Activated T-cell treated with anti-CD3 and anti-CD28 coated beads, Interleukin-2, amount 50 U/mL, for 72 hours (primary cell): ENCODE measurements at regions not wholly inside any gene's neighbourhood (a gene's known extent, or its start where the extent isn't known, plus 50 kb on each side); places are given as distances from the start of the nearest gene placed in this dataset.

Source experiments
- ATAC-seq, 2 donors: fragments of 150-1000 bp; cut with Tn5 transposase; replicated peaks in 1 of 2; 2 replicates each; pipeline ENCODE4 v1.10.0; 2021; ENCODE audit warnings: moderate library complexity in 2 of 2, mild to moderate bottlenecking in 1 of 2
- DNase-seq, 2 donors: peaks; one replicate each; pipeline ENCODE4 v3.0.0; 2021 to 2022; ENCODE audit warnings: mixed read lengths in 1 of 2
- H3K27ac Mint-ChIP-seq: one replicate; pipeline ENCODE4 v1.8.0; 2022; ENCODE audit warnings: mild to moderate bottlenecking, moderate library complexity, mixed read lengths
- H3K27me3 Mint-ChIP-seq: one replicate; pipeline ENCODE4 v1.8.0; 2022; ENCODE audit warnings: low read depth, mixed read lengths
- H3K36me3 Mint-ChIP-seq, 2 donors: one replicate each; pipeline ENCODE4 v1.8.0; 2022; ENCODE audit warnings: mixed read lengths in 2 of 2, mild to moderate bottlenecking in 1 of 2; ENCODE audit not compliant: insufficient read depth in 2 of 2
- H3K4me1 Mint-ChIP-seq: one replicate; pipeline ENCODE4 v1.8.0; 2022; ENCODE audit warnings: low read depth, mixed read lengths
- H3K4me3 Mint-ChIP-seq, 2 donors: one replicate each; pipeline ENCODE4 v1.8.0; 2022; ENCODE audit warnings: mild to moderate bottlenecking in 2 of 2, mixed read lengths in 2 of 2, moderate library complexity in 2 of 2
- H3K9me3 Mint-ChIP-seq, 2 donors: one replicate each; pipeline ENCODE4 v1.8.0; 2022; ENCODE audit warnings: mixed read lengths in 2 of 2

GRCh38 chr4:30783751-30784150 is 63.6 kb downstream of the PCDH7 start:
- ATAC-seq: no peak
- no peaks in the 10 kb centered on the region for H3K4me1 Mint-ChIP-seq
- H3K9me3 Mint-ChIP-seq: peaks cover 0 to 3% of the 10 kb centered on the region in 2 donors
- no peak overlapping the region for H3K4me3 Mint-ChIP-seq
- H3K27ac Mint-ChIP-seq: no peak overlapping the region
- H3K27me3 Mint-ChIP-seq: no peaks in the 10 kb centered on the region
- no peak for DNase-seq
- peaks cover 0 to 1% of the 10 kb centered on the region in 2 donors for H3K36me3 Mint-ChIP-seq

GRCh38 chr4:30789219-30789671 is 69.1 kb downstream of the PCDH7 start:
- no peak for DNase-seq
- Mint-ChIP-seq H3K4me1 (no peaks in the 10 kb centered on the region), H3K36me3 (no peaks in the 10 kb centered on the region), H3K4me3 (no peak overlapping the region), H3K27ac (no peak overlapping the region), H3K27me3 (no peaks in the 10 kb centered on the region), H3K9me3 (peaks cover 0 to 2% of the 10 kb centered on the region in 2 donors)
- no peak for ATAC-seq

GRCh38 chr4:30790123-30790522 is 70.0 kb downstream of the PCDH7 start:
- Mint-ChIP-seq H3K36me3 (no peaks in the 10 kb centered on the region), H3K4me1 (no peaks in the 10 kb centered on the region), H3K9me3 (peaks cover 0 to 2% of the 10 kb centered on the region in 2 donors), H3K4me3 (no peak overlapping the region), H3K27me3 (no peaks in the 10 kb centered on the region), H3K27ac (no peak overlapping the region)
- ATAC-seq (no peak), DNase-seq (no peak)

GRCh38 chr4:30790998-30791397 is 70.8 kb downstream of the PCDH7 start:
- no peak for DNase-seq
- H3K9me3 Mint-ChIP-seq: peaks cover 0 to 2% of the 10 kb centered on the region in 2 donors
- H3K27ac Mint-ChIP-seq: no peak overlapping the region
- no peak overlapping the region for H3K4me3 Mint-ChIP-seq
- no peak for ATAC-seq
- no peaks in the 10 kb centered on the region for H3K36me3 Mint-ChIP-seq
- no peaks in the 10 kb centered on the region for H3K4me1 Mint-ChIP-seq
- H3K27me3 Mint-ChIP-seq: no peaks in the 10 kb centered on the region

- Mint-ChIP-seq H3K27me3 (no peaks in the 10 kb centered on the region), H3K27ac (no peak overlapping the region), H3K9me3 (peaks cover 0 to 2% of the 10 kb centered on the region in 2 donors), H3K4me3 (no peak overlapping the region), H3K4me1 (no peaks in the 10 kb centered on the region), H3K36me3 (no peaks in the 10 kb centered on the region)
- ATAC-seq (no peak), DNase-seq (no peak)
These were observed 72.4 kb downstream of the PCDH7 start for GRCh38 chr4:30792601-30793000.

GRCh38 chr4:30801876-30802275 is 81.7 kb downstream of the PCDH7 start:
- Mint-ChIP-seq H3K27ac (no peak overlapping the region), H3K9me3 (peaks cover 12 to 20% of the 10 kb centered on the region in 2 donors), H3K27me3 (no peaks in the 10 kb centered on the region), H3K4me3 (no peak overlapping the region), H3K4me1 (no peaks in the 10 kb centered on the region), H3K36me3 (peaks cover 0 to 2% of the 10 kb centered on the region in 2 donors)
- ATAC-seq (no peak), DNase-seq (no peak)

GRCh38 chr4:30802622-30803323 is 82.6 kb downstream of the PCDH7 start:
- no peak overlapping the region for H3K27ac Mint-ChIP-seq
- peaks cover 0 to 2% of the 10 kb centered on the region in 2 donors for H3K36me3 Mint-ChIP-seq
- peaks cover 12 to 21% of the 10 kb centered on the region in 2 donors for H3K9me3 Mint-ChIP-seq
- H3K27me3 Mint-ChIP-seq: no peaks in the 10 kb centered on the region
- H3K4me3 Mint-ChIP-seq: no peak overlapping the region
- ATAC-seq: no peak
- DNase-seq: no peak
- no peaks in the 10 kb centered on the region for H3K4me1 Mint-ChIP-seq

- DNase-seq (no peak), ATAC-seq (no peak)
- Mint-ChIP-seq H3K4me3 (no peak overlapping the region), H3K36me3 (no peaks in the 10 kb centered on the region), H3K27me3 (no peaks in the 10 kb centered on the region), H3K27ac (no peak overlapping the region), H3K9me3 (peaks cover 8 to 9% of the 10 kb centered on the region in 2 donors), H3K4me1 (no peaks in the 10 kb centered on the region)
These were observed 88.1 kb downstream of the PCDH7 start for GRCh38 chr4:30808276-30808675.

GRCh38 chr4:30811296-30811695 is 91.1 kb downstream of the PCDH7 start:
- H3K4me3 Mint-ChIP-seq: no peak overlapping the region
- no peaks in the 10 kb centered on the region for H3K36me3 Mint-ChIP-seq
- H3K27ac Mint-ChIP-seq: no peak overlapping the region
- no peaks in the 10 kb centered on the region for H3K27me3 Mint-ChIP-seq
- H3K4me1 Mint-ChIP-seq: no peaks in the 10 kb centered on the region
- peaks cover 4 to 5% of the 10 kb centered on the region in 2 donors for H3K9me3 Mint-ChIP-seq
- ATAC-seq: no peak
- no peak for DNase-seq

- DNase-seq (no peak), ATAC-seq (no peak)
- H3K27ac Mint-ChIP-seq: no peak overlapping the region
- H3K9me3 Mint-ChIP-seq: peaks cover 0 to 5% of the 10 kb centered on the region in 2 donors
- H3K36me3 Mint-ChIP-seq: no peaks in the 10 kb centered on the region
- H3K4me1 Mint-ChIP-seq: no peaks in the 10 kb centered on the region
- no peak overlapping the region for H3K4me3 Mint-ChIP-seq
- no peaks in the 10 kb centered on the region for H3K27me3 Mint-ChIP-seq
These were observed 95.5 kb downstream of the PCDH7 start for GRCh38 chr4:30815685-30816084.

GRCh38 chr4:30817447-30817846 is 97.3 kb downstream of the PCDH7 start:
- Mint-ChIP-seq H3K4me1 (no peaks in the 10 kb centered on the region), H3K9me3 (peaks cover 0 to 5% of the 10 kb centered on the region in 2 donors), H3K4me3 (no peak overlapping the region), H3K36me3 (no peaks in the 10 kb centered on the region), H3K27me3 (no peaks in the 10 kb centered on the region), H3K27ac (no peak overlapping the region)
- DNase-seq: no peak
- ATAC-seq: no peak

GRCh38 chr4:30818541-30818940 is 98.4 kb downstream of the PCDH7 start:
- no peaks in the 10 kb centered on the region for H3K36me3 Mint-ChIP-seq
- peaks cover 3 to 5% of the 10 kb centered on the region in 2 donors for H3K9me3 Mint-ChIP-seq
- H3K27me3 Mint-ChIP-seq: no peaks in the 10 kb centered on the region
- H3K27ac Mint-ChIP-seq: no peak overlapping the region
- ATAC-seq (no peak), DNase-seq (no peak)
- H3K4me3 Mint-ChIP-seq: no peak overlapping the region
- no peaks in the 10 kb centered on the region for H3K4me1 Mint-ChIP-seq

GRCh38 chr4:30821275-30821674 is 101.1 kb downstream of the PCDH7 start:
- Mint-ChIP-seq H3K27me3 (no peaks in the 10 kb centered on the region), H3K27ac (no peak overlapping the region), H3K4me1 (no peaks in the 10 kb centered on the region), H3K36me3 (no peaks in the 10 kb centered on the region), H3K4me3 (no peak overlapping the region), H3K9me3 (peaks cover 5 to 10% of the 10 kb centered on the region in 2 donors)
- ATAC-seq: no peak
- no peak for DNase-seq
